ENCODE measurements at regions not wholly inside any gene's neighbourhood (a gene's known extent, or its start where the extent isn't known, plus 50 kb on each side); places are given as distances from the start of the nearest gene placed in this dataset.

- Histone ChIP-seq H2AFZ (ENCODE audit: low read depth, low read length) (no peak overlapping the region), H3K4me3 (no peak overlapping the region), H3K9me3 (replicated peaks; ENCODE audit: control insufficient read depth, insufficient read depth, low read depth, low read length) (no peaks in the 10 kb centered on the region; the same call in none of the 2 replicates), H3K9me1 (ENCODE audit: control insufficient read depth, insufficient read depth, low read length) (no peaks in the 10 kb centered on the region), H3K9ac (ENCODE audit: insufficient read depth in 1 of 2, low read depth in 2 of 2, low read length in 2 of 2) (no peak overlapping the region), H3K79me2 (ENCODE audit: control insufficient read depth, insufficient read depth, low read length) (no peaks in the 10 kb centered on the region), H3K4me2 (ENCODE audit: insufficient read depth, low read length) (no peak overlapping the region), H4K20me1 (replicated peaks; ENCODE audit: control insufficient read depth, insufficient read depth, low read length) (no peaks in the 10 kb centered on the region), H3K4me1 (replicated peaks in 1 of 2; ENCODE audit: control insufficient read depth in 2 of 2, insufficient read depth in 2 of 2, low read length in 2 of 2) (no peaks in the 10 kb centered on the region), H3K27ac (ENCODE audit: extremely low read depth, low read depth, low read length) (no peak overlapping the region), H3K27me3 (ENCODE audit: control insufficient read depth in 2 of 2, insufficient read depth in 2 of 2, low read length in 2 of 2) (no peaks in the 10 kb centered on the region), H3K36me3 (ENCODE audit: control insufficient read depth, insufficient read depth, low read length) (no peaks in the 10 kb centered on the region)
- FAIRE-seq: no peak
- intact Hi-C loops (cut with micrococcal nuclease): no loop called here
- ATAC-seq: no peak
- CTCF ChIA-PET (ENCODE audit: low intra/inter-chr PET ratio): no interaction called here
- no TSS peak for BruUV-seq (replicated peaks)
- TF ChIP-seq ZNF316 (IDR thresholded peaks at IDR 0.05): no peak
- TF ChIP-seq HDAC3 (IDR thresholded peaks at IDR 0.05; ENCODE audit: borderline replicate concordance, partially characterized antibody): no peak
- no peak for TF ChIP-seq ZNF766 (CRISPR knock-in tag; conservative IDR thresholded peaks at IDR 0.05)
- no peak for TF ChIP-seq TEAD2 (tag; IDR thresholded peaks at IDR 0.05)
- TF ChIP-seq ZNF347 (CRISPR knock-in tag; IDR thresholded peaks at IDR 0.05; ENCODE audit: low read depth): no peak
- TF ChIP-seq ZNF146 (CRISPR knock-in tag; IDR thresholded peaks at IDR 0.05; ENCODE audit: unreplicated experiment): no peak
- TF ChIP-seq ZNF511 (CRISPR knock-in tag; IDR thresholded peaks at IDR 0.05): no peak
- in situ Hi-C loops (cut with MboI): no loop called here
- DNase-seq (ENCODE audit: extremely low read depth in 1 of 4, low spot score in 3 of 4): no peak
- POLR2A ChIA-PET: no interaction called here
Observed at GRCh38 chr13:90833951-90834350, 513.5 kb upstream of the MIR17HG start.

GRCh38 chr13:90834700-90835099 lies 512.8 kb upstream of the MIR17HG start:
- no peak for FAIRE-seq
- no peak overlapping the region for H2AFZ ChIP-seq (ENCODE audit: low read depth, low read length)
- 0 out of 2 replicates have a peak, but pooled peaks have one; percentile 22 for TF ChIP-seq ZNF507 (tag; conservative IDR thresholded peaks at IDR 0.05)
- no peak for TF ChIP-seq HDAC1 (IDR thresholded peaks at IDR 0.05)
- no peak for TF ChIP-seq NFYB (IDR thresholded peaks at IDR 0.05; ENCODE audit: extremely low read depth, insufficient read length)
- no peak for TF ChIP-seq STAG1 (CRISPR knock-in tag; IDR thresholded peaks at IDR 0.05; ENCODE audit: borderline replicate concordance)
- TF ChIP-seq ZNF165 (CRISPR knock-in tag; IDR thresholded peaks at IDR 0.05; ENCODE audit: borderline replicate concordance): no peak
- TF ChIP-seq ETS2 (tag; IDR thresholded peaks at IDR 0.05; ENCODE audit: borderline replicate concordance, poor library complexity, severe bottlenecking): no peak
- TF ChIP-seq HBP1 (CRISPR knock-in tag; IDR thresholded peaks at IDR 0.05): no peak
- no peak for TF ChIP-seq ZNF511 (CRISPR knock-in tag; IDR thresholded peaks at IDR 0.05)
- no peak for TF ChIP-seq TRIM24 (IDR thresholded peaks at IDR 0.05)

More at GRCh38 chr13:90834700-90835099, 512.8 kb upstream of the MIR17HG start:
- no TSS peak for BruUV-seq (replicated peaks)
- ATAC-seq: no peak
- intact Hi-C loops (cut with micrococcal nuclease): no loop called here
- H3K4me3 ChIP-seq: no peak overlapping the region
- no peaks in the 10 kb centered on the region for H3K79me2 ChIP-seq (ENCODE audit: control insufficient read depth, insufficient read depth, low read length)
- DNase-seq (ENCODE audit: extremely low read depth in 1 of 4, low spot score in 3 of 4): no peak
- H3K36me3 ChIP-seq (ENCODE audit: control insufficient read depth, insufficient read depth, low read length): no peaks in the 10 kb centered on the region
- no peak overlapping the region for H3K9ac ChIP-seq (ENCODE audit: insufficient read depth in 1 of 2, low read depth in 2 of 2, low read length in 2 of 2)
- WGBS (ENCODE audit: insufficient coverage, low coverage, missing lambda C conversion rate): 4% methylated on average over 5 of the region's 5 CpGs
- H4K20me1 ChIP-seq (replicated peaks; ENCODE audit: control insufficient read depth, insufficient read depth, low read length): no peaks in the 10 kb centered on the region
- in situ Hi-C loops (cut with MboI): no loop called here
- no peaks in the 10 kb centered on the region; the same call in none of the 2 replicates for H3K9me3 ChIP-seq (replicated peaks; ENCODE audit: control insufficient read depth, insufficient read depth, low read depth, low read length)
- H3K4me1 ChIP-seq (replicated peaks in 1 of 2; ENCODE audit: control insufficient read depth in 2 of 2, insufficient read depth in 2 of 2, low read length in 2 of 2): no peaks in the 10 kb centered on the region
- H3K27me3 ChIP-seq (ENCODE audit: control insufficient read depth in 2 of 2, insufficient read depth in 2 of 2, low read length in 2 of 2): no peaks in the 10 kb centered on the region
- no peak overlapping the region for H3K27ac ChIP-seq (ENCODE audit: extremely low read depth, low read depth, low read length)
- H3K4me2 ChIP-seq (ENCODE audit: insufficient read depth, low read length): no peak overlapping the region
- no peaks in the 10 kb centered on the region for H3K9me1 ChIP-seq (ENCODE audit: control insufficient read depth, insufficient read depth, low read length)
- ChIA-PET CTCF (ENCODE audit: low intra/inter-chr PET ratio) (interaction anchor here (0.5 kb wide), 1 partner anchor 319 kb away, joined by 3 read pairs; no protein-coding TSS in a partner anchor), POLR2A (no interaction called here)

Data from K562 (cell line).